ENCODE measurements at regions not wholly inside any gene's neighbourhood (a gene's known extent, or its start where the extent isn't known, plus 50 kb on each side); places are given as distances from the start of the nearest gene placed in this dataset.

DNA sequence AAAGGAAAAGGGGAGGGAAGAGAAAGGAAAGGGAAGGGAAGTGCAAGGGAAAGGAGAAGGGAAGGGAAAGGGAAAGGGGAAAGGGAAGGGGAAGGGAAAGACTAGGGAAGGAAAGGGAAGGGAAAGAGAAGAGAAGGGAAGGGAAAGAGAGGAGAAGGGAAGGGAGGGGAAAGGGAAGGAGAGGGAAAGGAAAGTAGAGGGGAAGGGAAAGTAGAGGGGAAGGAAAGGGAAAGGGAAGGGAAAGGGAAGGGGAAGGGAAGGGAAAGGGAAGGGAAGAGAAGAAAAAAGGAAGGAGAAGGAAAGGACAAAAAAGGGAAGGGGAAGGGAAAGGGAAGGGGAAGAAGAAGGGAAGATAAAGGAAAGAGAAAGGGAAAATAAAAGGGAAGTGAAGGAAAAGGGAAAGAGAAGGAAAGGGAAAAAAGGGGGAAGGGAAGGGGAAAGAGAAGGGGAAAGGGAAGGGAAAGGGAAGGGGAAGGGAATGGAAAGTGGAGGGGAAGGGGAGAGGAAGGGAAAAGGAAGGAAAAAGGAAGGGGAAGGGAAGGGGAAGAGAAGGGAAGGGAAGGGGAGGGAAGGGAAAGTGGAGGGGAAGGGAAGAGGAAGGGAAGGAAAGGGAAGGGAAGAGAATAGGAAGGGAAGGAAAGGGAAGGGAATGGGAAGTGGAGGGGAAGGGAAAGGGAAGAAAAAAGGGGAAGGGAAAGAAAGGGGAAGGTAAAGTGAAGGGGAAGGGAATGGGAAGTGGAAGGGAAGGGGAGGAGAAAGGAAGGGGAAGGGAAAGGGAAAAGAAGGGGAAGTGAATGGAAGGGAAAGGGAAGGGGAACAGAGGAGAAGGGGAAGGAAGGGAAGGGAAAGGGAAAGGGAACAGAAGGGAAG, 138.2 kb downstream of the SPATA19 start:
- no peak for FAIRE-seq
- DNase-seq (ENCODE audit: insufficient read length, low spot score): no peak

DNA sequence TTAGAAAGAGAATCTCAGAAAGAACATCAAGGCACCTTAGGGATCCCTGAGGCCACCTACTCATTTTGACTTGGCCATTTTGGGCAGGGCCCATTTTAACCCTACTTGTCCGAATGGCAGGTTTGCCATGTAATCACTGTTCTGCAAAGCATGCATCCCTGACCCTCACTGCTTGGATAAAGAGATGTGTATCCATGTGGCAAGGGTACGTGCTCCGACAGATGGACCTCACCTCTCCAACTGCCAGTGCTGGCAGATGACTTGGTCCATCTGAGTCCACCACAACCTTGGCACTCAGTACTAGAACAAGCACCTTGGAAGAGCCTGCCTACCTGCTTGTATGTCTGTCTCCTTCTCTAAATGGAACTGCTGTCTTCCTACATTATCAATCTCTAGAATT, 139.4 kb downstream of the SPATA19 start:
- TF ChIP-seq PAX5 (IDR thresholded peaks at IDR 0.05; ENCODE audit: insufficient read depth, low read length, severe bottlenecking) (no peak), TAF1 (IDR thresholded peaks at IDR 0.05; ENCODE audit: low read depth, low read length) (no peak), SPI1 (IDR thresholded peaks at IDR 0.05; ENCODE audit: low read depth, low read length) (no peak)
- no peak for DNase-seq (ENCODE audit: insufficient read length, low spot score)
- FAIRE-seq: no peak

More for the DNA sequence above, 138.2 kb downstream of the SPATA19 start:
- no peak for TF ChIP-seq POLR2AphosphoS5 (IDR thresholded peaks at IDR 0.05; ENCODE audit: low read depth, low read length)
- no peak for TF ChIP-seq SPI1 (IDR thresholded peaks at IDR 0.05; ENCODE audit: low read depth, low read length)
- no peak for TF ChIP-seq PAX5 (IDR thresholded peaks at IDR 0.05; ENCODE audit: insufficient read depth, low read length, severe bottlenecking)
- TF ChIP-seq POLR2A (IDR thresholded peaks at IDR 0.05; ENCODE audit: low read depth, low read length): no peak
- no peak for TF ChIP-seq POU2F2 (IDR thresholded peaks at IDR 0.05; ENCODE audit: low read depth, low read length)
- no peak for TF ChIP-seq TAF1 (IDR thresholded peaks at IDR 0.05; ENCODE audit: low read depth, low read length)

DNA sequence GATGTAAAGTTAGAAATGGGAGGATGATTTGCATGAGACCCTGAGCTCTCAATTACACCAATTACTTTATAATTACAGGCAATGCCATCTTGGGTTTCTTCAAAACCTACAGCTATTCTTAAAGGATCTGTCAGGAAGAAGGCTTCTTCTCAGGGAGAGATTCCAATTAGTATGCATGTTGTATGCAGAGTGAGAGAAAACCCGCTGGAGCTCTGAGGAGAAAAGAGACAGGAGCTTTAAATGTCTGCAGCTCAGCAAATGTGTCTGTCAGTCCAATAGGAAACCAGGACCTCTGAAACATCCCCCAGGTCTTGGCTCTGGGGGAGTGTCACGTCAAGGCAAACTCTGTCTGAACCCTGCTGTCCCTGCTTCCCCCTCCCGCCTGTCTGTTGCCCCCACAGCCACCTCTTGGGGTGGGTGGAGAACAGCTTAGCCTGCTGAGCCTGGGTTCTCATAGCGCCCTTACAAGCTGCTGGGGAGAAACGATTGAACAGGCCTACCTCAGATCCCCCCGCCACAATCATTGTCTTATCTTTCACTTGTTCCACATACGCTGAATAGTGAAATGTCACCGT, 140.2 kb downstream of the SPATA19 start:
- FAIRE-seq: no peak
- DNase-seq (ENCODE audit: insufficient read length, low spot score): no peak
- TF ChIP-seq SPI1 (IDR thresholded peaks at IDR 0.05; ENCODE audit: low read depth, low read length) (no peak), POLR2AphosphoS5 (IDR thresholded peaks at IDR 0.05; ENCODE audit: low read depth, low read length) (no peak), POU2F2 (IDR thresholded peaks at IDR 0.05; ENCODE audit: low read depth, low read length) (no peak), PAX5 (IDR thresholded peaks at IDR 0.05; ENCODE audit: insufficient read depth, low read length, severe bottlenecking) (no peak), TAF1 (IDR thresholded peaks at IDR 0.05; ENCODE audit: low read depth, low read length) (no peak), POLR2A (IDR thresholded peaks at IDR 0.05; ENCODE audit: low read depth, low read length) (no peak)

- FAIRE-seq: no peak
- no peak for DNase-seq (ENCODE audit: insufficient read length, low spot score)
- TF ChIP-seq SPI1 (IDR thresholded peaks at IDR 0.05; ENCODE audit: low read depth, low read length) (no peak), TAF1 (IDR thresholded peaks at IDR 0.05; ENCODE audit: low read depth, low read length) (no peak), PAX5 (IDR thresholded peaks at IDR 0.05; ENCODE audit: insufficient read depth, low read length, severe bottlenecking) (no peak), POLR2A (IDR thresholded peaks at IDR 0.05; ENCODE audit: low read depth, low read length) (no peak), POU2F2 (IDR thresholded peaks at IDR 0.05; ENCODE audit: low read depth, low read length) (no peak), POLR2AphosphoS5 (IDR thresholded peaks at IDR 0.05; ENCODE audit: low read depth, low read length) (no peak)
Observed at GRCh38 chr11:133699071-133699470, 146.2 kb downstream of the SPATA19 start.

GRCh38 chr11:133698654-133699053, 146.7 kb downstream of the SPATA19 start:
- no peak for FAIRE-seq
- no peak for DNase-seq (ENCODE audit: insufficient read length, low spot score)
- TF ChIP-seq TAF1 (IDR thresholded peaks at IDR 0.05; ENCODE audit: low read depth, low read length) (no peak), SPI1 (IDR thresholded peaks at IDR 0.05; ENCODE audit: low read depth, low read length) (no peak)

GRCh38 chr11:133697603-133698180, 147.6 kb downstream of the SPATA19 start:
- DNase-seq (ENCODE audit: insufficient read length, low spot score) (no peak), FAIRE-seq (no peak)
- TF ChIP-seq POU2F2 (IDR thresholded peaks at IDR 0.05; ENCODE audit: low read depth, low read length) (no peak), SPI1 (IDR thresholded peaks at IDR 0.05; ENCODE audit: low read depth, low read length) (no peak), TAF1 (IDR thresholded peaks at IDR 0.05; ENCODE audit: low read depth, low read length) (no peak), PAX5 (IDR thresholded peaks at IDR 0.05; ENCODE audit: insufficient read depth, low read length, severe bottlenecking) (no peak), POLR2AphosphoS5 (IDR thresholded peaks at IDR 0.05; ENCODE audit: low read depth, low read length) (no peak), POLR2A (IDR thresholded peaks at IDR 0.05; ENCODE audit: low read depth, low read length) (no peak)

- TF ChIP-seq PAX5 (IDR thresholded peaks at IDR 0.05; ENCODE audit: insufficient read depth, low read length, severe bottlenecking): no peak
- TF ChIP-seq POLR2AphosphoS5 (IDR thresholded peaks at IDR 0.05; ENCODE audit: low read depth, low read length): no peak
- TF ChIP-seq POLR2A (IDR thresholded peaks at IDR 0.05; ENCODE audit: low read depth, low read length): no peak
- TF ChIP-seq TAF1 (IDR thresholded peaks at IDR 0.05; ENCODE audit: low read depth, low read length): no peak
- TF ChIP-seq SPI1 (IDR thresholded peaks at IDR 0.05; ENCODE audit: low read depth, low read length): no peak
- no peak for TF ChIP-seq POU2F2 (IDR thresholded peaks at IDR 0.05; ENCODE audit: low read depth, low read length)
- FAIRE-seq (no peak), DNase-seq (ENCODE audit: insufficient read length, low spot score) (no peak)
Observed at GRCh38 chr11:133697161-133697560, 148.2 kb downstream of the SPATA19 start.

- no peak for DNase-seq (ENCODE audit: insufficient read length, low spot score)
- no peak for FAIRE-seq
- no peak for TF ChIP-seq SPI1 (IDR thresholded peaks at IDR 0.05; ENCODE audit: low read depth, low read length)
- no peak for TF ChIP-seq POLR2A (IDR thresholded peaks at IDR 0.05; ENCODE audit: low read depth, low read length)
- TF ChIP-seq POLR2AphosphoS5 (IDR thresholded peaks at IDR 0.05; ENCODE audit: low read depth, low read length): no peak
- no peak for TF ChIP-seq POU2F2 (IDR thresholded peaks at IDR 0.05; ENCODE audit: low read depth, low read length)
- TF ChIP-seq PAX5 (IDR thresholded peaks at IDR 0.05; ENCODE audit: insufficient read depth, low read length, severe bottlenecking): no peak
- no peak for TF ChIP-seq TAF1 (IDR thresholded peaks at IDR 0.05; ENCODE audit: low read depth, low read length)
Observed at GRCh38 chr11:133695387-133695786, 149.9 kb downstream of the SPATA19 start.

DNA sequence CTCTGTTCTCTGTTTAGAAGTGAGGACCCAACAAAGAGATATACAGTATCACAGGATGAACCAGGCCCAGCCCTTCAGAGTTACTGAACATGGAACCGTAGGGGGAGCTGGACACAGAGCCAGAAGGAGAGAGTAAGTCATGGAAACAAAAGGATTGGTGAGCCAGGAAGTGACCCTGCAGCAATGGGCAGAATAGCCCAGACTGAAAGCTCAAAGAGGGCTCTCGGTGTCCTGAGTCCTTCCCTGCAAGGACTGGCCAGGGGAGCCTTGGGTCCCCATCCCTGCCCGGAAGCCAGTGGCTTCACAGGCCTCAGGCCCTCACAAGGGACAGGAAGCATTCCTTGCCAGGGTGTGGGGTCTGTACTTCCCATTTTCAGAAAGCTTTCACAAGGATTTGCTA, 150.6 kb downstream of the SPATA19 start:
- DNase-seq (ENCODE audit: insufficient read length, low spot score) (no peak), FAIRE-seq (no peak)
- TF ChIP-seq TAF1 (IDR thresholded peaks at IDR 0.05; ENCODE audit: low read depth, low read length) (no peak), SPI1 (IDR thresholded peaks at IDR 0.05; ENCODE audit: low read depth, low read length) (no peak), POLR2A (IDR thresholded peaks at IDR 0.05; ENCODE audit: low read depth, low read length) (no peak), PAX5 (IDR thresholded peaks at IDR 0.05; ENCODE audit: insufficient read depth, low read length, severe bottlenecking) (no peak), POLR2AphosphoS5 (IDR thresholded peaks at IDR 0.05; ENCODE audit: low read depth, low read length) (no peak), POU2F2 (IDR thresholded peaks at IDR 0.05; ENCODE audit: low read depth, low read length) (no peak)
